Nephron (organoid): ENCODE measurements at regions not wholly inside any gene's neighbourhood (a gene's known extent, or its start where the extent isn't known, plus 50 kb on each side); places are given as distances from the start of the nearest gene placed in this dataset.

Experiments used
- H3K27ac Mint-ChIP-seq, 3 experiments: 2 replicates each; pipeline ENCODE4 v1.8.0; 2020; ENCODE audit warnings: mixed read lengths in 3 of 3, mild to moderate bottlenecking in 2 of 3, moderate library complexity in 1 of 3
- H3K27me3 Mint-ChIP-seq: 2 replicates; pipeline ENCODE4 v1.8.0; 2021; ENCODE audit warnings: low read depth, mild to moderate bottlenecking, moderate library complexity, mixed read lengths
- H3K36me3 Mint-ChIP-seq: 2 replicates; pipeline ENCODE4 v1.8.0; 2020; ENCODE audit warnings: low read depth, mixed read lengths
- H3K4me1 Mint-ChIP-seq: 2 replicates; pipeline ENCODE4 v1.8.0; 2020; ENCODE audit warnings: mixed read lengths
- H3K4me3 Mint-ChIP-seq, 3 experiments: 2 replicates each; pipeline ENCODE4 v1.8.0; 2020; ENCODE audit warnings: mild to moderate bottlenecking in 3 of 3, mixed read lengths in 3 of 3, moderate library complexity in 2 of 3
- H3K9me3 Mint-ChIP-seq: 2 replicates; pipeline ENCODE4 v1.8.0; 2020; ENCODE audit warnings: mixed read lengths
- TF ChIP-seq, protein P1 (sequence below), 3 experiments: fragments of 200-600 bp; sonication (generic); IDR thresholded peaks; one replicate each; pipeline ENCODE4 v1.5.0; 2021; ENCODE audit warnings: antibody characterized with exemption in 3 of 3; ENCODE audit not compliant: unreplicated experiment in 3 of 3

DNA sequence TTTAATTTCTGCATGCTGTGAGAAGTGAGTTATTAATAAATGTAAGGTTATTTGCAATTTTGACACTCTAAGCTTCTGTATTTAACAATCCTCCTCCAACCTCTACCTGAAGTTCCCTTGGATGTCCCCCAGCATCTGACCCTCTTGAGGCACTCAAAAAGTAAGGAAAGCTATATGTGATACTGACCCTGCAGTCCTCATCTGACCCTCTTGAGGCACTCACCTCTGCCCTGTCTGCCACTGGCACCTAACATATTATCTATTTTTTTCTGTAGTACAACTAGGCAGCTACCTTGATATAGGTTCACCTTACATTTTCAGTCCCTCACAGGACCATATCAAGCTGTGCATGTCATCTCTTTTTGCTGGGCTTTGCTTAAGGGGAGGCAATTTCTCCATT, 583.4 kb upstream of the PKDCC start:
- Mint-ChIP-seq H3K27ac (no peak overlapping the region), H3K27me3 (no peaks in the 10 kb centered on the region), H3K4me1 (peaks cover 15% of the 10 kb centered on the region), H3K9me3 (no peaks in the 10 kb centered on the region), H3K4me3 (no peak overlapping the region), H3K36me3 (no peaks in the 10 kb centered on the region)
- TF ChIP-seq, protein P1, sequence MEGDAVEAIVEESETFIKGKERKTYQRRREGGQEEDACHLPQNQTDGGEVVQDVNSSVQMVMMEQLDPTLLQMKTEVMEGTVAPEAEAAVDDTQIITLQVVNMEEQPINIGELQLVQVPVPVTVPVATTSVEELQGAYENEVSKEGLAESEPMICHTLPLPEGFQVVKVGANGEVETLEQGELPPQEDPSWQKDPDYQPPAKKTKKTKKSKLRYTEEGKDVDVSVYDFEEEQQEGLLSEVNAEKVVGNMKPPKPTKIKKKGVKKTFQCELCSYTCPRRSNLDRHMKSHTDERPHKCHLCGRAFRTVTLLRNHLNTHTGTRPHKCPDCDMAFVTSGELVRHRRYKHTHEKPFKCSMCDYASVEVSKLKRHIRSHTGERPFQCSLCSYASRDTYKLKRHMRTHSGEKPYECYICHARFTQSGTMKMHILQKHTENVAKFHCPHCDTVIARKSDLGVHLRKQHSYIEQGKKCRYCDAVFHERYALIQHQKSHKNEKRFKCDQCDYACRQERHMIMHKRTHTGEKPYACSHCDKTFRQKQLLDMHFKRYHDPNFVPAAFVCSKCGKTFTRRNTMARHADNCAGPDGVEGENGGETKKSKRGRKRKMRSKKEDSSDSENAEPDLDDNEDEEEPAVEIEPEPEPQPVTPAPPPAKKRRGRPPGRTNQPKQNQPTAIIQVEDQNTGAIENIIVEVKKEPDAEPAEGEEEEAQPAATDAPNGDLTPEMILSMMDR (IDR thresholded peaks at IDR 0.05; ENCODE audit: unreplicated experiment in 3 of 3) = no peak

DNA sequence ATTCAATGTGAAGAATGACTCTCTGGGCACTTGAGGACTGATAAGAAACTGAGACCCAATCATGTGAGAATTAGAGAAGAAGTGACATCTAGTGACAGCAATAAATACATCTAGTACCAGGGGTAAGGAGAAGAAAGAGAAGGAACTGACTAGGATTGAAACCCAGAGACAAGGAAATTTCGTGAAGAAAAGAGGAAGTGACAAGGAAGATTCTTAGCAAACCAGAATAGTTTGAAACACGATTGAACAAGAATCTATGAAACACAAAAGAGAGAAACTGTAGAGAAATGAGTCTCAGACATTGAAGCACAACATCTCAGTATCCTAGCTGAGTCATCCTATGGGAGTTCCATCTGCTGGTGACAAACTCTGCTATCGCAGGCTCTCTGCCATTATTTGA, 571.9 kb upstream of the PKDCC start:
- H3K36me3 Mint-ChIP-seq = no peaks in the 10 kb centered on the region
- TF ChIP-seq, protein P1 (IDR thresholded peaks at IDR 0.05; ENCODE audit: unreplicated experiment in 3 of 3) = no peak
- H3K4me1 Mint-ChIP-seq = no peaks in the 10 kb centered on the region
- H3K27me3 Mint-ChIP-seq = peaks cover 4% of the 10 kb centered on the region
- H3K4me3 Mint-ChIP-seq = no peak overlapping the region
- no peak overlapping the region for H3K27ac Mint-ChIP-seq
- peaks cover 11% of the 10 kb centered on the region for H3K9me3 Mint-ChIP-seq

DNA sequence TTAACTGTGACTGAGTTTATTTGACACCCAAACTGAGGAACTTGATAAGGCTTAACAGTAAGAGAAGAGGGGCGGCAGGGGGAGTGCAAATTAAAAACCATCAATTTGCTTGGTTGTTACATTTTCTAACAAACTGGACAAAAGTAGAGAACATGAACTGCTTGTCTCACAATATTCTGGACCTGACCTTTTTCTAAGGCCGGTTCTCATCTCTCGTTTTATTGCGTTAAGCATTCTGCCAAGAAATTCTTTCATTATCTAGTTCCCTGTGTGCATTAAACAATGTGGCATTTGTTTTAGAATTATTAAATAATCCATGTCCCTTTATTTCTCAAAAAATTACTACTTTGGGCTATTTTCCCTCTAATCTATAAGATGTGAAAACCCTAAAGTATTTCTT, 565.2 kb upstream of the PKDCC start:
- TF ChIP-seq, protein P1 (IDR thresholded peaks at IDR 0.05; ENCODE audit: unreplicated experiment in 3 of 3) = no peak
- Mint-ChIP-seq H3K27me3 (peaks cover 7% of the 10 kb centered on the region), H3K36me3 (no peaks in the 10 kb centered on the region), H3K27ac (peak overlapping the region in 1 of 3 experiments; percentile 79), H3K4me3 (no peak overlapping the region), H3K9me3 (peaks cover 6% of the 10 kb centered on the region), H3K4me1 (peaks cover 16% of the 10 kb centered on the region)

DNA sequence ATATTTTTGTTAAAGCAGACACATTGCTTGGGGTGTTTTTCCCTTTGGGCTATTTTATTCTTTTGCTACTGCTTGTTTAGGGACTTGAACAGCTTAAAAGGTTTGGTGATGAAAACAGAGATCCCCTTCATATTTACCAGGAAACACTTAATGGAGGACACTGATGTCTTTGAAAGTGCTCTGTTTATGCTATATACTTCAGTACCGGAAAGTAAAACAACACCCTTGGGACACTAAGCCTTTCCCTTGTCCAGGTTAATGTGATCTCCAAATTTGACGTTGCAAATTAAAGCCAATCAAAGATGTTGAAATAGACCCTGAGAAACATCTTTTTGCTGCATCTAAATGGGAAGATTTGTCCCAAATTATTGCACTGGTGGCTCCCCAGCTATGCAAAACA, 564.6 kb upstream of the PKDCC start:
- Mint-ChIP-seq H3K36me3 (no peaks in the 10 kb centered on the region), H3K4me3 (no peak overlapping the region), H3K27ac (peak overlapping the region in 2 of 3 experiments; percentile 79 to 81), H3K4me1 (peaks cover 16% of the 10 kb centered on the region), H3K27me3 (peaks cover 7% of the 10 kb centered on the region), H3K9me3 (peaks cover 6% of the 10 kb centered on the region)
- TF ChIP-seq, protein P1 (IDR thresholded peaks at IDR 0.05; ENCODE audit: unreplicated experiment in 3 of 3) = no peak

DNA sequence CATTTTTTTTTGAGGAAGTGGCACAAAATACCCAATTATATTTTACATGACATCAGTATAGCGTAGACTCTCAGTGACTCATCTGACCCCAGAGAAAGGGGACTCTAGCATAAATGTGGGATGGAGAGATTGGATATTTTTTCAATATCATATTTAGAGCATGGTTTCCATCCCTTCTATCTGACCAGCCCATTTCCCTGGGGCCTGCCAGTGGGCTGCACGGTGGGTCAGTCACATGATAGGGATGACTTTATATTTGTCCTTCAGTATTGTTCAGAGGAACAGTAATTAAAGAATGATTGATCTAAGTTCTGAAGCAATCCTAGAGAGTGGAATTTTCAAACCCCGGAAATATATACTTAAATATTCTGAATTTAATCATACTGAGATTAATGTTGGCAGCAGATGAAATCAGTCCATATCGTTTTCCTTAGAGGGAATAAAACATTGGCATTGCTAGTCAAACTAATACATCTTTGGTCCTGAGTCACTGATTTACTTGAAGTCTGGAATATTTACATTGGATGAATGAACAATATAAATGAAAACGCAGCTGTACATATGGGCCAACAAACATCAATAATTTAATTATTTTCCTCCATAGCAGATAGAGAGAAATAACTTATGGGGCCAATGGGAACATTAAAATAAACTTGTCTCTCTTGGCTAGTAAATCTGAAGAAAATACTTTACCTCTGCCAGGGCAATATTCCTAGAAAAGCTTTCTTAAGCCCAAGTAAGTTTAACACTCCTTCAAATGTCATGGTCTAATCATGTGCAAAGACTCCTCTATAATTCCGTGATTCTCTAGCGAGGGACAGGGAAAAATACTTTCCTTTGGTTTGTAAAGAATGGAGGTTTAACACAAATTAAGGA, 563.6 kb upstream of the PKDCC start:
- TF ChIP-seq, protein P1 (IDR thresholded peaks at IDR 0.05; ENCODE audit: unreplicated experiment in 3 of 3) = no peak
- peak overlapping the region in 2 of 3 experiments; percentile 79 to 81 for H3K27ac Mint-ChIP-seq
- peaks cover 3% of the 10 kb centered on the region for H3K27me3 Mint-ChIP-seq
- peaks cover 6% of the 10 kb centered on the region for H3K9me3 Mint-ChIP-seq
- H3K4me3 Mint-ChIP-seq = no peak overlapping the region
- H3K4me1 Mint-ChIP-seq = peaks cover 16% of the 10 kb centered on the region
- no peaks in the 10 kb centered on the region for H3K36me3 Mint-ChIP-seq

DNA sequence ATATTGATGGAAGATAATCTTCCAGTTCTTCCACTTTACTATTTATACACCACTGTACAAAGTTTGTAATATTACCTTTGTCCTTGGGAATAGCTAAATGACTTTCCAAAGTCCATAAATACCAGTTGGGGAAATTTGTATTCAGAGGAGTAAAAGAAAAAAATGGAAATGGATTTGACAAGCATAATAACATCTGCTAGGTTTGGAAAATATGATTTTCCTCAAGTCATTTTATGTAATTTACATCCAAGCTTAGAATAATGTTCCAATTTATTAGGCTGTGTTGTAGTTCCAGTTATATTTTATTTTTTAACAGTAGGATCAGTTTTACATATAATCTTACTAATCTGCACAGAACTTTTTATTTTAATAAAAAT, 563.0 kb upstream of the PKDCC start:
- Mint-ChIP-seq H3K27ac (peak overlapping the region in 2 of 3 experiments; percentile 79 to 81), H3K4me1 (peaks cover 16% of the 10 kb centered on the region), H3K36me3 (no peaks in the 10 kb centered on the region), H3K4me3 (no peak overlapping the region), H3K9me3 (peaks cover 8% of the 10 kb centered on the region), H3K27me3 (peaks cover 3% of the 10 kb centered on the region)
- TF ChIP-seq, protein P1 (IDR thresholded peaks at IDR 0.05; ENCODE audit: unreplicated experiment in 3 of 3) = no peak
